ENCODE measurements at regions not wholly inside any gene's neighbourhood (a gene's known extent, or its start where the extent isn't known, plus 50 kb on each side); places are given as distances from the start of the nearest gene placed in this dataset.

GRCh38 chr2:238595750-238596570 lies 169.2 kb downstream of the ASB1 start:
- no peaks in the 10 kb centered on the region for H3K9me3 ChIP-seq
- DNase-seq: no peak
- TF ChIP-seq POLR2A (IDR thresholded peaks at IDR 0.05) (no peak), CTCF (IDR thresholded peaks at IDR 0.05) (no peak), EP300 (IDR thresholded peaks at IDR 0.05) (no peak)
- 87 to 88% (median 87%) methylated on average over 20 of the region's 20 CpGs for WGBS, 3 donors
- no peak overlapping the region for H3K4me3 ChIP-seq
- peaks cover 7% of the 10 kb centered on the region for H3K4me1 ChIP-seq (ENCODE audit: insufficient read depth)
- H3K36me3 ChIP-seq: no peaks in the 10 kb centered on the region
- H3K27ac ChIP-seq: no peak overlapping the region
- intact Hi-C loops (cut with DNase I): loop anchor here in 1 of 4 donors (5.0 to 10.0 kb wide), 2 partner anchors 74 to 109 kb away; no protein-coding TSS in a partner anchor
- H3K27me3 ChIP-seq: no peaks in the 10 kb centered on the region

DNA sequence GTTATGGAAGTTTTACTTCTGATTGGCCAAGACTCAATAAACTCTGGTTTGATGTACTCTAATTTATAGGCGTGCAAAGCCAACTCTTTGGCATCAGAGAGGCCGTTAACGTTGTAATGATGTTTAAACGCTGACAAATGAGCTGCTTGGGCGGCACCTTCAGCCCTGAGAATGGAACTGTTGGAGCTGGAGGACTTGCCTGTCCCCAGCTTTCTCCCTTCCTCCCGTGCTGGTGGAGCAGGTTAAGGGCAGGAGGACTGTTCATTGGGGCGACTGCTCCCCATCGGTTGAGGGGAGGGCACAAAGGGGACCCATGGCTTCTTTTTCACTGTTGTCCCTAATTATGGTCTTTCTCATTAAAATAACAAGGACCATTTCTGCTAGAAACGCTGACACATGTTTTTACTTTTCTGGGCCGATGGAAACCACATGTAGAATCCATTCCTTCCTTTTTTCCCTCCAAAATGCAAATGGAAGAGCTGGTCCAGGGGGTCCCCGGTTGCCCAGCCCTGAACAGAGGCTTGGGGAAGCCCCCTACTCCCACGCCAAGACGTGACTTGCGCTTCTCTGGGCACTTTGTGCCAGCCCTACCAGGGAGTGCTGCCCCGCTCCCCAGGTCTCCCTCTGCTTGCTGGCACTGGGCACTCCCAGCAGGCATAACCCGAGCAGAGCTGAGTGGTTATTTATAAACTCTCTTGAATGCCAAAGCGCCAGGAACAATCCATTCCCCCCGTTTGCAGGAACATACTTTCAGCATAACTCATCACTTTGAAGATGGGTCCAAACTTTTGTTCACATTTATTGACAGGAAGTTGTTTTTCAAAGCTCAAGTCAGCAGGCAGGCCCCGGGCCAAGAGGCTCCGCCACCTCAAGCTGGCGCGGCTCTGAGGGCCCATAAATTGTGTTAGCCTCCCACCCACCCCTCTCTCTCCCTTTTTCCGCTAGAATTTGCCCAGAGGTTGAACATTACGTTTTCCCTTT lies 170.1 kb downstream of the ASB1 start:
- H3K4me3 ChIP-seq: no peak overlapping the region

GRCh38 chr2:238597638-238598528 lies 171.2 kb downstream of the ASB1 start:
- no peaks in the 10 kb centered on the region for H3K36me3 ChIP-seq
- H3K4me1 ChIP-seq (ENCODE audit: insufficient read depth): peaks cover 8% of the 10 kb centered on the region
- intact Hi-C loops (cut with DNase I): loop anchor here in 1 of 4 donors (5.0 to 10.0 kb wide), 2 partner anchors 76 to 107 kb away; no protein-coding TSS in a partner anchor
- H3K27me3 ChIP-seq: no peaks in the 10 kb centered on the region
- 73 to 81% (median 75%) methylated on average over 11 of the region's 11 CpGs for WGBS, 3 donors
- no peak overlapping the region for H3K4me3 ChIP-seq
- TF ChIP-seq EP300 (IDR thresholded peaks at IDR 0.05) (no peak), CTCF (IDR thresholded peaks at IDR 0.05) (no peak), POLR2A (IDR thresholded peaks at IDR 0.05) (no peak)
- no peak for DNase-seq
- no peaks in the 10 kb centered on the region for H3K9me3 ChIP-seq
- H3K27ac ChIP-seq: peak overlapping the region in 1 of 2 donors; percentile 42

More for the DNA sequence above, 170.1 kb downstream of the ASB1 start:
- peaks cover 8% of the 10 kb centered on the region for H3K4me1 ChIP-seq (ENCODE audit: insufficient read depth)
- WGBS, 3 donors: 27 to 40% (median 35%) methylated on average over 24 of the region's 24 CpGs
- H3K36me3 ChIP-seq: no peaks in the 10 kb centered on the region
- no peaks in the 10 kb centered on the region for H3K9me3 ChIP-seq
- H3K27me3 ChIP-seq: no peaks in the 10 kb centered on the region
- DNase-seq: peak; percentile 46 to 81 (median 60)
- no peak for TF ChIP-seq EP300 (IDR thresholded peaks at IDR 0.05)
- no peak for TF ChIP-seq POLR2A (IDR thresholded peaks at IDR 0.05)
- TF ChIP-seq CTCF (IDR thresholded peaks at IDR 0.05): no peak
- H3K27ac ChIP-seq: no peak overlapping the region
- intact Hi-C loops (cut with DNase I): loop anchor here in 1 of 4 donors (5.0 to 10.0 kb wide), 2 partner anchors 75 to 108 kb away; no protein-coding TSS in a partner anchor

All from ovary (tissue), 7 donors.